ENCODE measurements at regions not wholly inside any gene's neighbourhood (a gene's known extent, or its start where the extent isn't known, plus 50 kb on each side); places are given as distances from the start of the nearest gene placed in this dataset.

GRCh38 chr5:18601185-18601584, 966.9 kb downstream of the TAF11L14 start:
- H3K9me2 ChIP-seq (ENCODE audit: insufficient read depth): peaks cover 17% of the 10 kb centered on the region
- no peaks in the 10 kb centered on the region for H3K4me1 Mint-ChIP-seq

More at GRCh38 chr5:18601185-18601584, 966.9 kb downstream of the TAF11L14 start:
- no peaks in the 10 kb centered on the region for H3K79me2 ChIP-seq (replicated peaks; ENCODE audit: insufficient read depth)
- no peaks in the 10 kb centered on the region for H3F3A ChIP-seq (replicated peaks; ENCODE audit: low read depth)
- Mint-ChIP-seq H3K27ac (no peak overlapping the region), H3K4me3 (no peak overlapping the region), H3K27me3 (ENCODE audit: insufficient read depth, low read depth, poor library complexity) (no peaks in the 10 kb centered on the region), H3K36me3 (ENCODE audit: low read depth) (no peaks in the 10 kb centered on the region), H3K9me3 (no peaks in the 10 kb centered on the region; the same call in 2 of the 3 replicates)
- DNase-seq (ENCODE audit: low spot score): no peak
- H3K4me2 ChIP-seq: no peak overlapping the region
- H3K36me3 ChIP-seq (ENCODE audit: insufficient read depth): peaks cover 7% of the 10 kb centered on the region; the same call in 1 of the 2 replicates
- H4K20me1 ChIP-seq (replicated peaks; ENCODE audit: insufficient read depth): no peaks in the 10 kb centered on the region
- no peak overlapping the region for H3K4me3 ChIP-seq
- ATAC-seq: no peak
- no peak for TF ChIP-seq EZH2phosphoT487 (IDR thresholded peaks at IDR 0.05; ENCODE audit: unreplicated experiment)
- TF ChIP-seq ZNF114 (CRISPR knock-in tag; IDR thresholded peaks at IDR 0.05): no peak
- TF ChIP-seq EZH2 (IDR thresholded peaks at IDR 0.05; ENCODE audit: low read depth, unreplicated experiment): no peak
- no peak for TF ChIP-seq JUNB (IDR thresholded peaks at IDR 0.05; ENCODE audit: unreplicated experiment)
- TF ChIP-seq CREB1 (CRISPR knock-in tag; IDR thresholded peaks at IDR 0.05; ENCODE audit: low read depth): no peak
- TF ChIP-seq REST (IDR thresholded peaks at IDR 0.05; ENCODE audit: unreplicated experiment): no peak
- no peak for TF ChIP-seq STAT1 (IDR thresholded peaks at IDR 0.05; ENCODE audit: unreplicated experiment)
- TF ChIP-seq NANOG (IDR thresholded peaks at IDR 0.05; ENCODE audit: borderline replicate concordance): no peak
- TF ChIP-seq ZNF331 (CRISPR knock-in tag; IDR thresholded peaks at IDR 0.05; ENCODE audit: low read depth): no peak
- no peak for TF ChIP-seq POLR2AphosphoS5 (IDR thresholded peaks at IDR 0.05; ENCODE audit: low read depth)
- TF ChIP-seq ETS1 (IDR thresholded peaks at IDR 0.05): no peak
- TF ChIP-seq ZNF462 (CRISPR knock-in tag; IDR thresholded peaks at IDR 0.05): no peak
- no peak for TF ChIP-seq CTCF (conservative IDR thresholded peaks at IDR 0.05; ENCODE audit: low read depth in 2 of 2)
- no peaks in the 10 kb centered on the region for H3K27me3 ChIP-seq (ENCODE audit: insufficient read depth)
- H2AFZ ChIP-seq: no peak overlapping the region
- no peak overlapping the region for H3K27ac ChIP-seq (ENCODE audit: low read depth)
- no peaks in the 10 kb centered on the region for H3K4me1 ChIP-seq (ENCODE audit: insufficient read depth)
